GM10266 (cell line): ENCODE measurements at regions not wholly inside any gene's neighbourhood (a gene's known extent, or its start where the extent isn't known, plus 50 kb on each side); places are given as distances from the start of the nearest gene placed in this dataset.
"Not testable (repeated sequence)": the region's sequence is repeated elsewhere in the genome, so short reads cannot be mapped to it uniquely, and the experiment has no call there.

ENCODE experiments used
- DNase-seq: peaks from one replicate; pipeline ENCODE4 v3.0.0; 2012; ENCODE audit errors: extremely low spot score
- TF ChIP-seq, protein P1 (sequence below): IDR thresholded peaks from 2 replicates; pipeline ENCODE4 v1.5.1; 2012; ENCODE audit warnings: mild to moderate bottlenecking, low read depth; ENCODE audit not compliant: control insufficient read depth, insufficient read depth; ENCODE audit errors: missing control alignments

DNA sequence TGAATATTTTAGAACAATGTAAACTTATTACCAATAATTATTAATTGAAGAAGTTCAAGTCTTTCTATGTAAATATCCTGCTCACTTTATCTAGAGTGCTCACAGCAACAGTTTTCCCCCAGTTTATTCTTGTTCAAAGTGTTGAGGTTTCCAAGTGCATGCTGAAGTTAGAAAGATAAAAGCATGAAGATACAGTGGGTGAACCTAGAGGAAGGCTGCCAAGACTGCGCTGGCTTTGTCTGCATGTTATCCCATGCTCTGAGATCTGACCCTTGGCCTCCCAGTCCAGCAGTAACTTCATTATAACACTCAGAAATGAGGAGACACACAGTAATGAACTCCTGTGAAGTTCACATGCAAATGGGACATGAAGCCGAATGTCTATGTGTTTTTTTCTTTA lies 76.0 kb upstream of the PIP5K1B start:
- DNase-seq, result no peak
- TF ChIP-seq, protein P1, sequence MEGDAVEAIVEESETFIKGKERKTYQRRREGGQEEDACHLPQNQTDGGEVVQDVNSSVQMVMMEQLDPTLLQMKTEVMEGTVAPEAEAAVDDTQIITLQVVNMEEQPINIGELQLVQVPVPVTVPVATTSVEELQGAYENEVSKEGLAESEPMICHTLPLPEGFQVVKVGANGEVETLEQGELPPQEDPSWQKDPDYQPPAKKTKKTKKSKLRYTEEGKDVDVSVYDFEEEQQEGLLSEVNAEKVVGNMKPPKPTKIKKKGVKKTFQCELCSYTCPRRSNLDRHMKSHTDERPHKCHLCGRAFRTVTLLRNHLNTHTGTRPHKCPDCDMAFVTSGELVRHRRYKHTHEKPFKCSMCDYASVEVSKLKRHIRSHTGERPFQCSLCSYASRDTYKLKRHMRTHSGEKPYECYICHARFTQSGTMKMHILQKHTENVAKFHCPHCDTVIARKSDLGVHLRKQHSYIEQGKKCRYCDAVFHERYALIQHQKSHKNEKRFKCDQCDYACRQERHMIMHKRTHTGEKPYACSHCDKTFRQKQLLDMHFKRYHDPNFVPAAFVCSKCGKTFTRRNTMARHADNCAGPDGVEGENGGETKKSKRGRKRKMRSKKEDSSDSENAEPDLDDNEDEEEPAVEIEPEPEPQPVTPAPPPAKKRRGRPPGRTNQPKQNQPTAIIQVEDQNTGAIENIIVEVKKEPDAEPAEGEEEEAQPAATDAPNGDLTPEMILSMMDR, result no peak

DNA sequence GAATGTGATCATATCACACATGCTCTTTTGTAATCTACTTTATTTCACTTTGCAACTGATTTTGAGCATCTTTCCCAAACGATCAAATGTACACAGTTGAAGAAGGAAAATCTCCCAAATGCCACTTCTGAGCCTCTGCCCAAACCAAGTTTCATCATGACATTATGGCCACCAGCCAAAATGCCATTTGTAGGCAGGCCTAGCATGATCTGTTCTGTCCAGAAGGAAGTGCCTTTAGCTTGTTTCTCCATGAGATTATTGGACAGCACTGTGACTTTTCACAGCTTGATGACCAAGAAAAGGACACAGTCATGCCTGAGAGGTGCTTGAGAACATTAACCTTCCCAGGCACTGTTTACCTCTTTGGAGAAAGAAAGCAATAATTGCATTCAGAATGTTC lies 73.2 kb upstream of the PIP5K1B start:
- TF ChIP-seq, protein P1, result no peak
- no peak for DNase-seq

DNA sequence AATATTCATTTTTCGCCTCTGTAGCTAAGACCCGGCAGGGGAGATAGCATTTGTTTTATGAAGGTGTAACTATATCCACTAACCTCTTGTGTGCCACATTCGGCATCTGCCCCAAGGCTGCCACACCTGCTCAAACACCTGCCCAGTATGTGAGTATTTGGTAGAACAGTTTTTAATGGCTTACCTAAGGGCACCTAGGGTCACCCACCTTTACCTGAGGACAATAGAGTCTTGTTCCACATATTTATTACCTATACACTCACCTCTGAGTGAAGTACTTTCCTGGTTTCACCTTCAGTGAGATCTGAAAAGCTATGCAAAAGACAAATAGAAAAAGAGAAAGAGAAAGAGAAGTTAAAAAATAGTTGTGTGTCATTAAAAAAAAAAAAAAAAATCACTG lies 68.0 kb upstream of the PIP5K1B start:
- TF ChIP-seq, protein P1, result no peak
- no peak for DNase-seq

DNA sequence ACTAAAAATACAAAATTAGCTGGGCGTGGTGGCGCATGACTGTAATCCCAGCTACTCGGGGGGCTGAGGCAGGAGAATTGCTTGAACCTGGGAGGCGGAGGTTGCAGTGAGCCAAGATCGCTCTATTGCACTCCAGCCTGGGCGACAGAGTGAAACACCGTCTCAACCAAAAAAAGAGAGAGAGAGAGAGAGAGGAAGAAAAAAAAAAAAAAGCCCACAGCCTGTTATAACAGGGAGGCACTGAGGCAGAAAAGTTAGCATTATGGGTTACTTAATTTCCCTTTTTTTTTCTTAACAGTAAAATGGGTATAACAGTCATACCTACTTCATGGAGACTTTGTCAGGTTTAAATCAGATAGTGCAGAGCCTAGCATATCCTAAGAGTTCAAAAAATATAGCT lies 65.8 kb upstream of the PIP5K1B start:
- not testable (repeated sequence) for DNase-seq

DNA sequence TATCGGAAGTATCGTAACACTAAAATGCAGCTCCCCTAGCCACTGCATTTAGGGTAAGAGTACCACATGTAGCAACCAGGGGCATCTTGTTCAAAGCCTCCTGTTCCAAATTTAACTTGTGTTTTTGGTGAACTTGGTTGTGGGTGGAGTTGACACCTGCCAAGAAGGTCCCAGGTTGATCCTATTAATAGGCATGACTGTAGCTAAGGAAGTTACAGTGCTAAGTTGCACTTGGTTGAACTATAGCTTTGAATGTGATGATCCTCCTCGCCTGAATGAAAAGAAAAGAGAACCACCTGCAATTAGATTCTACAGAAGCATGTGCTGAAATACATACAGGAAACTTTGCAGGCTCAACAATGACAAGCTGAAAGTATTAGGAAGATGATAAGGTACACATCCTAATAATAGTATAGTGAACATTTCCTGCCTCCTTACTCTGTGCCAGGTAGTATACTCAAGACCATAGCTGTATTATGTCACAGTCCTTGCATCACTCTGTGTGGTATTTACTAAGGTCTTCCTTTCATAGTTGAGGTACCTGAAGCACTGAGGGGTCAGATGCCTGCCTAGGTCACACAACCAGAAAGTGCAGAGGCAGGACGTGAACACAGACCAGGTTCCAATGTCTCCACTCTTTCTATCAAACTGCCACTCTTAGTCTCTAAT lies 64.5 kb upstream of the PIP5K1B start:
- TF ChIP-seq, protein P1, result no peak
- DNase-seq, result no peak

DNA sequence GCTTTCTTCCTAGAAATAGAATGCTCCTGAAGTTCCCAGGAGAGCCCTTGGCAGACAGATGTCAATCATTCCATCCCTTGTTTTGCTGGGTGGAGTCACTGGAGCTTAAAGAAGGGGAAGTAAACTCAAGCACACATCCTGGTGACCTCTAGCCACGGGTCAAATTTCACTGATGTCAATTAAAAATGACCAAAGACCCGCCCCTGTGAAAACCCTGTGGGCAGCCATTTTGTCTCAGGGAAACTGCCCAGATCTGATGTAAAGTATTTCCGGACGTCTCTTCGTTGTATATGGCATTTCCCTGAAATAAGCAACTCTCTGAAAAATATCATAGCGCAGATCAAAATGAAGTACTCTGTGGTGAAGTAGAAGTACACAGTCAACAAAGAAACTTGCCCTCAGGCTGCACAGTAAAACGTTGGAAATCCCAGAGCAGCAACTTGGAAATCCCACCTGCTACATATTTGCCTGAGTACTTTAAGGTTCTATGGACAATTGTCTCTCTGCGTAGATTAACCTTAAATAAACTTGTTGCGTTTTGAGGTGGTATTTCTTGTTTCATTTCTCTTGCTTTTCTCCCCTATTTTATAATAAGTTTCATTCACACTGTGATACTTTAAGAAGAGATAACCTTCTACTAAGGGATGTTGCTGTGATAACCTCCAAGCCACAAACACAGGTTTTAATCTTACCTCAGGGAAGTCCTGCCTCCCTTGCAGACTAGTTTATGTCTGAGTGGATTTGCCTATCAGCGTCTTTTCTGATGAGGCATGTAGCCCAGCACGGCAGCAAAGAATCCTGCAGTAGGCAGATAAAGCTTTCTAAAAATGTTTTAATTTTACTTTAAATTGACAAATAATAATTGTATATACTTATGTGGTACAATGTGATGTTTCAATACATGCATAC lies 60.9 kb upstream of the PIP5K1B start:
- TF ChIP-seq, protein P1, result no peak
- DNase-seq, result peak; percentile 40

DNA sequence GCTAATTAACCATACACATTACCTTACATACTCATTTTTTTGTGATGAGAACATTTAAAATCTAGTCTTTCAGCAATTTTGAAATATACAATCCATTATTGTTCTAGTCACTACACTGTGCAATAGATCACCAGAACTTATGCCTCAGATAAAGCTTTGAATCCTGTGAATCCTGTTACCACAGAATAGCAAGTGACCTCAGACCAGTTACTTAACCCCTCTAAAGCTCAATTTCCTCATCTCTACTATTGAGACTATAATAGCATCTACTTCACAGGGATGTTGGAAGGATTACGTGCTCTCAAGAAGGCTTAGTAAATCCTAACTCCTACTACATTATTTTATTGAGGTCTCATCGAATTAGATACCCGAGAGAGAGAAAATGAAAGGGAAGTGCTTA lies 60.2 kb upstream of the PIP5K1B start:
- TF ChIP-seq, protein P1, result no peak
- no peak for DNase-seq
